Keratinocyte (primary cell): ENCODE measurements at regions not wholly inside any gene's neighbourhood (a gene's known extent, or its start where the extent isn't known, plus 50 kb on each side); places are given as distances from the start of the nearest gene placed in this dataset.

ENCODE experiments used
- CTCF ChIP-seq, 3 experiments: IDR thresholded peaks in 1 of 3; conservative IDR thresholded peaks in 1 of 3; optimal IDR thresholded peaks in 1 of 3; 2 replicates in 2 of 3; 3 replicates in 1 of 3; pipeline versions ENCODE3 to v1.5.1; 2011; ENCODE audit warnings: low read length in 3 of 3, mild to moderate bottlenecking in 3 of 3, moderate library complexity in 2 of 3, control low read depth in 1 of 3, inconsistent platforms in 1 of 3; ENCODE audit not compliant: insufficient read depth in 2 of 3; ENCODE audit errors: extremely low read depth in 1 of 3
- EZH2 ChIP-seq: IDR thresholded peaks from one replicate; pipeline ENCODE4 v1.6.1; 2012; ENCODE audit warnings: inconsistent platforms, mild to moderate bottlenecking, low read length, moderate library complexity

- TF ChIP-seq CTCF (optimal IDR thresholded peaks at IDR 0.05 in 1 of 3, IDR thresholded peaks at IDR 0.05 in 1 of 3, conservative IDR thresholded peaks at IDR 0.05 in 1 of 3; ENCODE audit: extremely low read depth in 1 of 3, insufficient read depth in 2 of 3, low read length in 3 of 3): no peak
- TF ChIP-seq EZH2: no peak
Measured at GRCh38 chr10:29694121-29694520, 59.4 kb upstream of the SVIL start.
